WTC11 (cell line): ENCODE measurements at regions not wholly inside any gene's neighbourhood (a gene's known extent, or its start where the extent isn't known, plus 50 kb on each side); places are given as distances from the start of the nearest gene placed in this dataset.

Source experiments
- ATF1 ChIP-seq: sonication (generic); formaldehyde crosslinking; IDR thresholded peaks from 2 replicates; pipeline ENCODE4 v1.8.1; 2023; ENCODE audit warnings: mild to moderate bottlenecking, moderate library complexity, missing genetic modification reagents
- CBFB ChIP-seq: sonication (generic); formaldehyde crosslinking; IDR thresholded peaks from 2 replicates; pipeline ENCODE4 v1.8.1; 2022; ENCODE audit warnings: mild to moderate bottlenecking, low read depth, missing genetic modification reagents
- ELF4 ChIP-seq: sonication (generic); formaldehyde crosslinking; IDR thresholded peaks from 2 replicates; pipeline ENCODE4 v1.8.1; 2022; ENCODE audit warnings: low read depth, mild to moderate bottlenecking, moderate library complexity, missing genetic modification reagents
- KAT7 ChIP-seq: sonication (generic); formaldehyde crosslinking; IDR thresholded peaks from 2 replicates; pipeline ENCODE4 v1.8.1; 2023; ENCODE audit warnings: missing genetic modification reagents, mild to moderate bottlenecking, borderline replicate concordance
- NFYB ChIP-seq: sonication (generic); formaldehyde crosslinking; conservative IDR thresholded peaks from 2 replicates; pipeline ENCODE4 v1.8.0; 2022; ENCODE audit warnings: low read depth, missing genetic modification reagents
- SMAD3 ChIP-seq: sonication (generic); formaldehyde crosslinking; IDR thresholded peaks from 2 replicates; pipeline ENCODE4 v1.8.0; 2022; ENCODE audit warnings: missing genetic modification reagents, mild to moderate bottlenecking, borderline replicate concordance
- ZBTB21 ChIP-seq: sonication (generic); formaldehyde crosslinking; IDR thresholded peaks from 2 replicates; pipeline ENCODE4 v1.8.1; 2023; ENCODE audit warnings: mild to moderate bottlenecking, missing genetic modification reagents, borderline replicate concordance
- ZNF121 ChIP-seq: sonication (generic); formaldehyde crosslinking; IDR thresholded peaks from 2 replicates; pipeline ENCODE4 v1.8.0; 2023; ENCODE audit warnings: missing genetic modification reagents
- TF ChIP-seq, protein P1 (sequence below): fragments of 200-600 bp; IDR thresholded peaks from 2 replicates; pipeline ENCODE4 v1.8.0; 2022; ENCODE audit warnings: antibody characterized with exemption
- TF ChIP-seq, protein P2 (sequence below): sonication (generic); formaldehyde crosslinking; IDR thresholded peaks from 2 replicates; pipeline ENCODE4 v1.8.1; 2023; ENCODE audit warnings: mild to moderate bottlenecking, missing genetic modification reagents, moderate library complexity
- TF ChIP-seq, protein P3 (sequence below): sonication (generic); formaldehyde crosslinking; IDR thresholded peaks from 2 replicates; pipeline ENCODE4 v1.8.1; 2023; ENCODE audit warnings: mild to moderate bottlenecking, missing genetic modification reagents, moderate library complexity
- TF ChIP-seq, protein P4 (sequence below): sonication (generic); formaldehyde crosslinking; conservative IDR thresholded peaks from 2 replicates; pipeline ENCODE4 v1.8.1; 2022; ENCODE audit warnings: mild to moderate bottlenecking, missing genetic modification reagents
- TF ChIP-seq, protein P5 (sequence below): sonication (generic); formaldehyde crosslinking; IDR thresholded peaks from 2 replicates; pipeline ENCODE4 v1.8.0; 2022; ENCODE audit warnings: mild to moderate bottlenecking, missing genetic modification reagents

DNA sequence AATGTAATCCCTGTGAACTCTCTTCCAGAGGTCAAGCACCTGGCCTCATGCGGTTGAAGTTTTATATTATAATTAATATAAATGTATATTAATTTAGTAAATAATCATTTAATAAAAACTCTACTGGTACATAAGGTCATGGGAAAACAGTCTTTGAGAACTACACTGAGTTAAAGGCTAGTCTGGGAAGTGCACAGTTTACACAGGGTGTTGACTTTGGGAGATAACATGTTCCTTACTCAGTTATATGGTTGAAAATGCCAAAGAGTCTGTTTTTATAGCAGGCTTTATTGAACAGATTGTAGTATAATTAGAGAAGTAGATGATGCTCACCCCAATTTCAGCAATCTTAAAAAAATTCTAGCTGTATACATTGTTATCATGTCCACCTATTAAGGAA, 735.9 kb downstream of the GATA3 start:
- TF ChIP-seq, protein P1, sequence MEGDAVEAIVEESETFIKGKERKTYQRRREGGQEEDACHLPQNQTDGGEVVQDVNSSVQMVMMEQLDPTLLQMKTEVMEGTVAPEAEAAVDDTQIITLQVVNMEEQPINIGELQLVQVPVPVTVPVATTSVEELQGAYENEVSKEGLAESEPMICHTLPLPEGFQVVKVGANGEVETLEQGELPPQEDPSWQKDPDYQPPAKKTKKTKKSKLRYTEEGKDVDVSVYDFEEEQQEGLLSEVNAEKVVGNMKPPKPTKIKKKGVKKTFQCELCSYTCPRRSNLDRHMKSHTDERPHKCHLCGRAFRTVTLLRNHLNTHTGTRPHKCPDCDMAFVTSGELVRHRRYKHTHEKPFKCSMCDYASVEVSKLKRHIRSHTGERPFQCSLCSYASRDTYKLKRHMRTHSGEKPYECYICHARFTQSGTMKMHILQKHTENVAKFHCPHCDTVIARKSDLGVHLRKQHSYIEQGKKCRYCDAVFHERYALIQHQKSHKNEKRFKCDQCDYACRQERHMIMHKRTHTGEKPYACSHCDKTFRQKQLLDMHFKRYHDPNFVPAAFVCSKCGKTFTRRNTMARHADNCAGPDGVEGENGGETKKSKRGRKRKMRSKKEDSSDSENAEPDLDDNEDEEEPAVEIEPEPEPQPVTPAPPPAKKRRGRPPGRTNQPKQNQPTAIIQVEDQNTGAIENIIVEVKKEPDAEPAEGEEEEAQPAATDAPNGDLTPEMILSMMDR: no peak
- TF ChIP-seq NFYB (CRISPR knock-in tag) (no peak), ZBTB21 (CRISPR knock-in tag) (no peak), CBFB (CRISPR knock-in tag) (no peak), ZNF121 (CRISPR knock-in tag) (no peak), KAT7 (CRISPR knock-in tag) (no peak), ELF4 (CRISPR knock-in tag) (no peak), ATF1 (CRISPR knock-in tag) (no peak), SMAD3 (CRISPR knock-in tag) (no peak)
- TF ChIP-seq, protein P2, sequence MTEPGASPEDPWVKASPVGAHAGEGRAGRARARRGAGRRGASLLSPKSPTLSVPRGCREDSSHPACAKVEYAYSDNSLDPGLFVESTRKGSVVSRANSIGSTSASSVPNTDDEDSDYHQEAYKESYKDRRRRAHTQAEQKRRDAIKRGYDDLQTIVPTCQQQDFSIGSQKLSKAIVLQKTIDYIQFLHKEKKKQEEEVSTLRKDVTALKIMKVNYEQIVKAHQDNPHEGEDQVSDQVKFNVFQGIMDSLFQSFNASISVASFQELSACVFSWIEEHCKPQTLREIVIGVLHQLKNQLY (CRISPR knock-in tag): no peak
- TF ChIP-seq, protein P3, sequence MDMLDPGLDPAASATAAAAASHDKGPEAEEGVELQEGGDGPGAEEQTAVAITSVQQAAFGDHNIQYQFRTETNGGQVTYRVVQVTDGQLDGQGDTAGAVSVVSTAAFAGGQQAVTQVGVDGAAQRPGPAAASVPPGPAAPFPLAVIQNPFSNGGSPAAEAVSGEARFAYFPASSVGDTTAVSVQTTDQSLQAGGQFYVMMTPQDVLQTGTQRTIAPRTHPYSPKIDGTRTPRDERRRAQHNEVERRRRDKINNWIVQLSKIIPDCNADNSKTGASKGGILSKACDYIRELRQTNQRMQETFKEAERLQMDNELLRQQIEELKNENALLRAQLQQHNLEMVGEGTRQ: no peak
- TF ChIP-seq, protein P4, sequence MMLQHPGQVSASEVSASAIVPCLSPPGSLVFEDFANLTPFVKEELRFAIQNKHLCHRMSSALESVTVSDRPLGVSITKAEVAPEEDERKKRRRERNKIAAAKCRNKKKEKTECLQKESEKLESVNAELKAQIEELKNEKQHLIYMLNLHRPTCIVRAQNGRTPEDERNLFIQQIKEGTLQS: no peak
- TF ChIP-seq, protein P5, sequence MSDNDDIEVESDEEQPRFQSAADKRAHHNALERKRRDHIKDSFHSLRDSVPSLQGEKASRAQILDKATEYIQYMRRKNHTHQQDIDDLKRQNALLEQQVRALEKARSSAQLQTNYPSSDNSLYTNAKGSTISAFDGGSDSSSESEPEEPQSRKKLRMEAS (CRISPR knock-in tag): no peak
